HL-60/S4 treated with retinoic acid at 250 ng/mL for 4 days and 3 days (cell line): ENCODE measurements at regions not wholly inside any gene's neighbourhood (a gene's known extent, or its start where the extent isn't known, plus 50 kb on each side); places are given as distances from the start of the nearest gene placed in this dataset.

ENCODE experiments used
- in situ Hi-C: fragments of 300-500 bp; cut with MboI; formaldehyde crosslinking; loops from 2 replicates; pipeline ENCODE4 v1.7.0; 2022; ENCODE audit warnings: low sequenced_read_pairs

GRCh38 chr9:87813119-87813463 lies 69.6 kb upstream of the SPATA31E1 start:
- in situ Hi-C loops = loop anchor here (5.0 to 25.0 kb wide), 2 partner anchors 136 to 476 kb away; no protein-coding TSS in a partner anchor

GRCh38 chr9:87816036-87816435 lies 66.6 kb upstream of the SPATA31E1 start:
- in situ Hi-C loops = loop anchor here (25.0 kb wide), 1 partner anchor 479 kb away; no protein-coding TSS in a partner anchor

- in situ Hi-C loops = loop anchor here (25.0 kb wide), 1 partner anchor 481 kb away; no protein-coding TSS in a partner anchor
These were observed 64.4 kb upstream of the SPATA31E1 start for GRCh38 chr9:87818308-87818707.

- in situ Hi-C loops = loop anchor here (25.0 kb wide), 1 partner anchor 487 kb away; no protein-coding TSS in a partner anchor
These were observed 58.3 kb upstream of the SPATA31E1 start for GRCh38 chr9:87824216-87824875.

GRCh38 chr9:87824886-87825285 lies 57.8 kb upstream of the SPATA31E1 start:
- in situ Hi-C loops = loop anchor here (25.0 kb wide), 1 partner anchor 488 kb away; no protein-coding TSS in a partner anchor

- in situ Hi-C loops = no loop called here
These were observed 56.3 kb upstream of the SPATA31E1 start for GRCh38 chr9:87826331-87826730.

GRCh38 chr9:87827341-87827740 lies 55.3 kb upstream of the SPATA31E1 start:
- in situ Hi-C loops = no loop called here

- in situ Hi-C loops = no loop called here
These were observed 52.9 kb upstream of the SPATA31E1 start for GRCh38 chr9:87829756-87830155.

- in situ Hi-C loops = no loop called here
These were observed 52.2 kb upstream of the SPATA31E1 start for GRCh38 chr9:87830446-87830845.

- in situ Hi-C loops = no loop called here
These were observed 51.5 kb upstream of the SPATA31E1 start for GRCh38 chr9:87831159-87831558.
